ENCODE measurements at regions not wholly inside any gene's neighbourhood (a gene's known extent, or its start where the extent isn't known, plus 50 kb on each side); places are given as distances from the start of the nearest gene placed in this dataset.

- DNase-seq (ENCODE audit: insufficient read length, low spot score) (no peak), FAIRE-seq (no peak)
- TF ChIP-seq CTCF (IDR thresholded peaks at IDR 0.05; ENCODE audit: insufficient read depth, missing control alignments), result no peak
These were observed 661.9 kb downstream of the ETS1 start for GRCh38 chr11:127925475-127925874.

DNA sequence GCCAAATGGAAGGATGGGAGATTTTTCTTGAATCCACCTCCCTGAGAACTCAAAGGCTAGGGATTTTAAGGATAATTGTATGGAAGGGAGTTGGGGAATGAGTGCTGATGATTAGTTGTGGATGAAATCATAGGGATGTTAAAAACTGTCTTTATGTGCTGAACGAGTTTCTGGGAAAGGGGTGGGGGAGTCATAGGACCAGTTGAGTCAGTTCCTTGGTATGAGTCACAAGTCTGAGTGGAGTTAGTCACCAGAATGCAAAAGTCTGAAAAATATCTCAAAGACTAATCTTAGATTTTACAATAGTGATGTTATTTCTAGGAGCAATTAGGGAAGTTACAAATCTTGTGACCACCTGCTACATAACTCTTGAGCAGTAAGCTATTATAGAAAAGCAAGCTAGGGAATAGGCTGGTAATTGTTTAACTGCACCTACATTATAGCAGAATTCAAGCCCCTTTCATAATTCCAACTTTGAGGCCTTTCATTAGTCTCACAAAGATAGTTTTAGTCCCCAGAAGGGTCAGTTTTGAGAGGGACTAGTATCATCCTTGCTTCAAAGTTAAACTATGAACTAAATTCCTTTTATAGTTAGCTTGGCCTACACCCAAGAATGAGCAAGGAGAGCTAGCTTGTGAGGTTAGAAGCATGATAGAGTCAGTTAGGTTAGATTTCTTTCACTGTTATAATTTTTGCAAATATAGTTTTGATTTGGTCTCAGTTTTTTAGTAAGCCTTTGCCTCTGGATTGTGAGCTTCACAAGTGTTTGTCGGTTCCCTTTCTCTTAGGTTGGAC is 668.0 kb downstream of the ETS1 start:
- no peak for TF ChIP-seq CTCF (IDR thresholded peaks at IDR 0.05; ENCODE audit: insufficient read depth, missing control alignments)
- FAIRE-seq (no peak), DNase-seq (ENCODE audit: insufficient read length, low spot score) (no peak)

- DNase-seq (ENCODE audit: insufficient read length, low spot score), result no peak
- TF ChIP-seq CTCF (IDR thresholded peaks at IDR 0.05; ENCODE audit: insufficient read depth, missing control alignments), result no peak
- FAIRE-seq, result no peak
These were observed 685.0 kb downstream of the ETS1 start for GRCh38 chr11:127902382-127902781.

DNA sequence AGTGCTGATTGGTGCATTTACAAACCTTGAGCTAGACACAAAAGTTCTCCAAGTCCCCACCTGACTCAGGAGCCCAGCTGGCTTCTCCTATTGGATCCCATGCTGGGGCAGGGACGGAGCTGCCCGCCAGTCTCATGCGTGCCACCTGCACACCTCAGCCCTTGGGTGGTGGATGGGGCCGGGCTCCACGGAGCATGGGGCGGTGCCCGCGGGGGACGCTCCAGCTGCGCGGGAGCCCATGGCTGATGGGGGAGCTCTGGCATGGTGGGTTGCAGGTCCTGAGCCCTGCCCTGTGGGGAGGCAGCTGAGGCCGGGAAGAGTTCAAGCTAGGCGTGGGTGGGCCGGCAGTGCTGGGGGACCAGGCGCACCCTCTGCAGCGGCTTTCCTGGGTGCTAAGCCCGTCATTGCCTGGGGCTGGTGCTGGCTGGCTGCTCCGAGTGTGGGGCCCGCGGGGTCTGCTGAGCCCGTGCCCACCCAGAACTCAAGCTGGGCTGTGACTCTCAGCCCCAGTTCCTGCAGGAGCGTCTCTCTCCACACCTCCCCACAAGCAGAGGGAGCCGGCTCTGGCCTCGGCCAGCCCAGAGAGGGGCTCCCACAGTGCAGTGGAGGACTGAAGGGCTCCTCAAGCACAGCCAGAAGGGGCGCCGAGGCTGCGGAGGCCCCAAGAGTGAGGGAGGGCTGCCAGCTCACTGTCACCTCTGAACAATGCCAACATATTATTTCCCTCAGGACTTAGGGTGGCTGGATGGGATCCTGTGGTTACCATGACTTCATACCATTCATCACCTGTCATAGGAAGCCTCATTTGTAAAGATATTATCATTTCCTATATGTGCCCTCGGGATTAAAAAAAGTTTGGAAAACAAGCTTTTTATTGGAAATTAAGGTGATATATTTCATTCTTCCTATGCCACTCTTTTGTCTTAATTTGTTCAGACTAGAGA is 688.7 kb downstream of the ETS1 start:
- TF ChIP-seq CTCF (IDR thresholded peaks at IDR 0.05; ENCODE audit: insufficient read depth, missing control alignments), result no peak
- no peak for DNase-seq (ENCODE audit: insufficient read length, low spot score)
- FAIRE-seq, result no peak

DNA sequence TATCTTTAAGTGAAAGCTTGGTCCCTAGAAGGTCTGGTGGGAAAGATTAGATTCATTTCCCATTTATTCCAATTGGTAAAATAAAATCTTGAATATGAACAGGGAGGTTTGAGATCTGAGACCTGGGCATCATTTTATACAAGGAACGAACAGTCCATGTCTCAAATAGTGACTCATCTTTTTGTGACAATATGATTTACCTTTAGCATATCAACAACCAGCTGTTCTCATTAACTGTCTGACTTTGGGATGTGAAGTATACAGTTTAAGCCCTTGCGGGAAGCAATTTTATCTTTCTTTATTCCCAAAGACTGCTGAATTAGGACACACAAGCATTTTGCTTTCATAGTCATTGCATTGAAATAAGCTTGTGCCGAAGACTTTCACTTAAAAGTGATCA is 691.6 kb downstream of the ETS1 start:
- TF ChIP-seq CTCF (IDR thresholded peaks at IDR 0.05; ENCODE audit: insufficient read depth, missing control alignments), result no peak

GRCh38 chr11:127894316-127894715 is 693.0 kb downstream of the ETS1 start:
- FAIRE-seq (no peak), DNase-seq (ENCODE audit: insufficient read length, low spot score) (no peak)
- no peak for TF ChIP-seq CTCF (IDR thresholded peaks at IDR 0.05; ENCODE audit: insufficient read depth, missing control alignments)

More for the DNA sequence above, 691.6 kb downstream of the ETS1 start:
- DNase-seq (ENCODE audit: insufficient read length, low spot score) (no peak), FAIRE-seq (no peak)
